HG03521 (cell line): ENCODE measurements at regions not wholly inside any gene's neighbourhood (a gene's known extent, or its start where the extent isn't known, plus 50 kb on each side); places are given as distances from the start of the nearest gene placed in this dataset.
"Not testable (repeated sequence)": the region's sequence is repeated elsewhere in the genome, so short reads cannot be mapped to it uniquely, and the experiment has no call there.

Source experiments
- ATAC-seq: cut with Tn5 transposase; IDR thresholded peaks from one replicate; pipeline ENCODE4 v1.9.1; 2021; ENCODE audit warnings: mild to moderate bottlenecking, moderate library complexity; ENCODE audit not compliant: unreplicated experiment

DNA sequence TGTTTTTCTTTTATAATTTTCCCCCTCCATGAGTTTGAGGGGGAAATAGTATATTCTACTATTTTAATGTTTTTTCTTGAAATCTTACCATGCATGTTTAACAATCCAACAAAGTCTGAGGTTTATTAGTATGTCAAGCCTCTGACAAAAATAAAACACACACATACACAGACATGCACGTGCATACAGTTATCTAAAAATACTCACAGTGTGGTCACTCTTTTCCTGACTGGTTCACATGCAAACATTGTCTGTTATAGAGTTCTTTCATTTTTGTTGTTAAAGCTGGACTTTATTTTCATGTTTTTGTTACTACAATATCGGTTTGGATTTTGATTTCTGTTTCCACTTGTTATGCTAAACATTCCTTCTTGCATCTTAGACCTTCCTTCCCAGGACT lies 236.6 kb downstream of the MFSD1 start:
- no peak for ATAC-seq

DNA sequence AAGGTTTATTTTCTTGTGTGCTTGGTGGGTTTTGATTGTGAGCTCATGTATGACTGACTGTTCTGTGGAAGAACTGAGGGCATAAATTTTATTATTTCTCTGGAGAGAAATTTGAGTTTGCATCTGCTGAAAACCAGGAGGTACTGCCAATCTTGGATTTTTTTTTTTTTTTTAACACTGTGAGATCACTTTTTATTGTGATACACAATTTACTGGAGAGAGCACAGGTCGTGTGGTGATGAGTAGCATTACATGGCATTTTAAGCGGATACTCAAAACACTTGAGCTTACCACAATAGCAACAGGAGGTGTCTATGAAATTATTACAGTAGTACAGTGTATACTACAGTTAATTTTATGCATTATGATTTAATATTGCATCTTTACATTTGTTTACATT lies 237.4 kb downstream of the MFSD1 start:
- no peak for ATAC-seq

DNA sequence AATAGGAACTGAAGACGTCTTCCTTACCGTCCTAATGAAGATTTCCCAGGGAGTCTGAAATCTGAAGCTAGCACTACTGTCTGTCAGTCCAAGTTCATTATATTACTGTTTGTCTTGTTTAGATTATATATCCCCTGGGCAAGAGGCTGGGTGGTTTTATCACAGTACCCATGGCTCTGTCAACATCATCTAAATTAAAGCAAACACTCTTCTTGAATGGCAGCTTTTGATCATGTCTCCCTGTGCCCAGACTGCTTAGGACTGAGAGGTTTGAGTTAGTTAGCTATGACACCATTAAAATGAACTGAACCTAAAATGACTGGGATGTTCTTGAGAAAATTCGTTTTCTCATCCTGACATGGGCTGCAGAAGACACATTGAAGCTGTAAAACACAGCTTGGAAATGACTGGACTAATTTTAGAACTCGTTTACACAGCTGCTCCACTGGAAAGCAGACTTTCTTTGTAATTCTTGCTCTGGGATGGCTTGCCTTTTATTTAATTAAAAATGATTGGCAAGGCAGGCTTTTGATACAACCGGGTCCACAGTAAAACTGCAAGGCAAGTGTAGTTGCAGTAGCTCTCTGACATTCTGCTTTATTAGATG lies 243.5 kb downstream of the MFSD1 start:
- no peak for ATAC-seq

DNA sequence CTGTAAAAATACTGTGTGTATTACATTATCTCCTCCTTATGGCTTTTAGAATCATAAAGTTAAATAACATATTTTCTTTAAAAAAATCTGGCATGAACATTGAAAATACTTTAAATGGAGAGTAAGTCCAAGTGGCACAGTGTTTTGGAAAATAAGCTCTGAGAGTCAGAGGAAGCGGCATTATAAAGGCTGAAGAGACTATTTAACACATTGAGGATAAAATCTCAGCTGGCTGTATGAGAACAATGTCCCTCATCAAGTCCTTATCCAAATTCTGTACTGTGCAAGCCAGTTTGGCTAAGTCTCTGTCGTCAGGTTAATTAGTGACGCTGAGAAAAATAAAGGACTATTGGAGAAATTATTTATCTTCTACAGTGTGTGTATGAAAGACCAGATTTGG lies 245.5 kb downstream of the MFSD1 start:
- ATAC-seq, result no peak

DNA sequence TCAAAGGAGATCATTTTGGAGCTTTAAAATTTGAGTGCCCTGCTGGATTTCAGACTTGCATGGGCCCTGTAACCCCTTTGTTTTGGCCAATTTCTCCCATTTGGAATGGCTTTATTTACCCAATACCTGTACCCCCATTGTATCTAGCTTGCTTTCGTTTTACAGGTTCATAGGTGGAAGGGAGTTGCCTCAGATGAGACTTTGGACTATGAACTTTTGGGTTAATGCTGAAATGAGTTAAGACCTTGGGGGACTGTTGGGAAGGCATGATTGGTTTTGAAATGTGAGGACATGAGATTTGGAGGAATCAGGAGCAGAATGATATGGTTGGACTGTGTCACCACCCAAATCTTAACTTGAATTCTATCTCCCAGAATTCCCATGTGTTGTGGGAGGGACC lies 250.6 kb downstream of the MFSD1 start:
- ATAC-seq, result not testable (repeated sequence)

DNA sequence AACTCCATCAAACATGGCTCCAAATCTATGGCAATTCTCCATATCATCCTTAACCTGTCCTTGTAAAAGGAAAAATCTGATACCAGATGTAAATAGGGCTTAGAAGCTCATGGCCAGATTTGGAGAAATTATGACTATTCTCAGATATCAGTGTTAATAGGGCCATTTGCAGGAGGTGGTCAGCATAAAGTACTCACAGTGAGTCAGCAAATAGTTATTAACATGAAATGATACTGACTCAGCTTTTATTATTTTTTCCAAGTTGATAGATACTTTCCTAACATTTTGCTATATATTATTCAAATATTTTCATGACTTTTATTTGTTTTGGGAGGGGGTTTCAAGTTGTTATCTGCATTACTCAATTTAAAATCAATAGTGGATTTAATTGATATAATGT lies 255.8 kb downstream of the MFSD1 start:
- no peak for ATAC-seq

DNA sequence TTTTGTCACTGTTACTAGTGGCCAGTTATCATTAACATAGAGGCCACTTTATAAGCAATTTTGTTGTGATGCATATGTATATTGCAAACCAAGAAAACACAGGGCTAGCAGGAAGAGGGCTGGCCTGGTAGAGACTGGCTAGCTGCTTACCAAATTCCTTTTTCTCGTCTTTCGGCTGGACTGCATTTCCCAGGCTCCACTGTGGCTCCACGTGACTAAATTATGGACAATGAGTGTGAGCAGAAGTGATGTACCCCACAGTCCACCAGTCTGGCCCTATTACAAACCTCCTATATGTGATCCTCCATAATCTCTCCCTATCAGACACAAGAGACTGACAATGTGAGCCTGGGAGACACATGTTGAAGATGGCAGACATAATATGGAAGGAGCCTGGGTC lies 257.0 kb downstream of the MFSD1 start:
- ATAC-seq, result no peak

DNA sequence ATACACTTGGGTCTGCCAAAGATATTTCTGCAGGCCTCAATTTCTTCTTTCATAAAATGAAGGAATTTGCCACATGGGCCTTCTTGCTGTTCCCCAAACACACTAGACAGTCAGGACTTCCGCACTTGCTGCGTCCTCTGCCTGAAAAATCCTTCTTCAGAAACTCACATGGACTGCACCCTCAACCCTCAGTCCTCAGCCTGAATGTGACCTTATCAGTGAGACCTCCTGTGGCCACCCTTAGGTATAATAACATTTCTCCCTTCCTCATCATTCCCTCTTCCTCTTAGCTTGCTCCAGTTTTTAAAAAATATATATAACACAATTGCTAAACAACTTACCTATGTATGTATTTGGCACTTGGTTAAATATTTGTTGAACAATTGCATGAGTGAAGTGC lies 257.5 kb downstream of the MFSD1 start:
- ATAC-seq, result no peak

DNA sequence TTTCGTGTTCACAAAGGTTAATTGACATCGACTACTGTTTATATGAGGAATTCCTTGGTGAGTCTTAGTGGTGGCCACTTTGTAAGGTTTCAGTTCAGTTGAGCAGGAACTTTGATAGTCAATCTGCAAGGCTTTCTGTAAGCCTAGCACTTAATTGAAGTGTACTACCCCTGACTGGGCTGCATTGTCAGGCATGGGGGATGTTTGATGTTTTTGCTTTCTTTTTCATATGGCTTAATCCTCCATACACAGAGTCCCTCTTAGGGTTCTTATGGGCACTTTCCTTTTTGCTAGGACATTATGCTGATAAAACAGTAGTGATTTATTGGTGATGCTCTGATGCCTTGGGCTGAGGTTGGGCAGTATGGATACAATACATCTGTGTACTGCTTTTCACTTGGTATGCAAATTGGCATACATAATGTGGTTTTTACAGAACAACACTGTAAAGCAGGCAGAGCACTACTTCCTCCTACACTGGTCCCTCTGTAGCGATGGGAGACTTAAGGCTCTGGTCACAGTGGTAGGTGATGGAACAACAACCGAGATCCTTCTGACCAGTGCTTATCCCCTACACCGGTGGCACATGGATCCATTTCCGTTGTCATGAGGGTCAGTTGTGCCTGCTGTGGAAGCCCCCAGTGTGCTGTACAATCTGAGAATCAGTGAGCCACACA lies 261.0 kb downstream of the MFSD1 start:
- no peak for ATAC-seq

DNA sequence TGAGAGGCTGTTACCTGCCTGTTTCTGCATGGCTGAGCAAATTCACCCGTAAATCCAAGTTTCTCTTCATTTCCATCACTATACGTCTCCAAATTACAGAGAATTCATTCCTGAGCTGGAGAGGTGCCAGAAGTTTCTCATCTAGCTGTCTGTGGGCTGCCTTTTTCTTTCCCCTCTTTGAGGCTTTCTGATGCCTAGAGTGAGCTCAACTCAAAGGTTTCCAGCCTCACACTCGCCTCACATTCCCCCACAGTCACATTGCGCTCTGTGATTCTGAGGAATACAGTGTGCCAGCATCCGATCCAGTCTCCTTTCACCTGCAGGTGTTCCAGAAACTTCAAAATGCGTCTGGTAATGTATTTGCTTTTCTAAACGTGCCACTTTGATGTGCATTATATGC lies 267.2 kb downstream of the MFSD1 start, which contains the start of gene IQCJ:
Gene IQCJ, plus strand, starts transcription at position 229 of the 400 bp plus-strand sequence.
- no peak for ATAC-seq

DNA sequence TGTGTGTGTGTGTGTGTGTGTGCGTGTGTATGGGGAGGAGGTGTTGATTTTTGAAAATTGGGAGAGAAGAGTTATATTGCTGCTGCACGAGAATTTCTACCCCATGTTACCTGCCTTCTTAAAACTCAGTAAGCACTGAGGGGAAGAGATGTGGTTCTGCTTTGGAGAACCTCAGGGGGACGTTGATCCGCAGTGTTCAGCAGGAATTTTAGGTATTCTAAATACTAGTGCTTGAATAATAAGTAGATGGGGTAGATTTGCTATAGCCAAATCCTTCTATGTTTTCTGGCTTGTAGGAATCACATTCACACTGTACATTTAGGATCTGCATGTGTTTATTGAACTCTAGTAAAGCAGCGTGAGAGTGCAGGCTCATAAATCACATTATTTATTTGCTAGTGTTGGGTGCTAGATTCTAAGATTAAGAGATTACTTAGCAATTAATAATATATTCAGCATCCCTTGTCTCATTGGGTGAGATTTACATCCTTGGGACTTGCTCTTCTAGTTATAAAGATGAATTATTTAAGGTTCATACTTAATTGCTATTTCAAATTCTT lies 268.1 kb downstream of the MFSD1 start:
- no peak for ATAC-seq

DNA sequence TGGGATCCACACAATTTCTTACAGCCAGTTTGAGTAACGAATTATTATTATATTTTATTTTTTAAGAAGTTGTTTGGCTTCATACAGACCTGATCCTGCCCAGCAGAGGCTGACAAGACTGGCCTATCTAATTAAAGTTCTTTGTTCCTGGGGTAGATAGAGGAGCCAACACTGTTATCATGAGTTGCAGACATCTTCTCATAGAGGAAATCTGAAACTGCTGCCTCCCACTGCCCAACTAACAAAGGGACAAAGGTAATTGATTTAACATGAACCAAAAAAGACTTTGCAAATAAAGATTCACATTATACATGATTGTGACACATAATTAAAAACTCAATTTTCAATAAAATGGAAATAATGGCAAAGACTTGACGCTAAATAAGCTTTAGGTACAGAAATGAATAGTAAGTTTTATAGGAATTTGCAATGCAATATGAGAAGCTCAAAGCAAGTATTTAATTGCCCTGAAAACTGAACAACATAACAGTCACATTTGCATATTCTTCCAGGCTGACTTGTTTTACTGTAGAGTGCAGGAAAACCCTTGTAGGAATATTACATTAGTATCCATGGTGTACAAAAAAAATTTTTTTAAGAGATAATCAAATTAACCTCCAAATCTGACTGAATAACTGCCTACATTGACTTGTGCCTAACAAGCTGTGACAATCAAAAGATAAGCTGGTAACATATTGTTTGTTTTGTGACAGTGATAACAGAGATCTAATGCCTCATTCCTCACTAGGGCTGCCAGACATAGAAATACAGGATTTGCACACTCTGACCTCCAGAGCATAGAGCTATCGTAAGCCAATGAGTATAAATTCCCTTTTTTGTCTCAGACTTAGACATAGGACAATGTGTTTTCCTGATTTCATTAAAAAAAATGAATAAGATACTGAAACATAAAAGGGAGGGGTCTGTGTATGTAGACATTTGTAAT lies 273.2 kb downstream of the MFSD1 start:
- no peak for ATAC-seq

DNA sequence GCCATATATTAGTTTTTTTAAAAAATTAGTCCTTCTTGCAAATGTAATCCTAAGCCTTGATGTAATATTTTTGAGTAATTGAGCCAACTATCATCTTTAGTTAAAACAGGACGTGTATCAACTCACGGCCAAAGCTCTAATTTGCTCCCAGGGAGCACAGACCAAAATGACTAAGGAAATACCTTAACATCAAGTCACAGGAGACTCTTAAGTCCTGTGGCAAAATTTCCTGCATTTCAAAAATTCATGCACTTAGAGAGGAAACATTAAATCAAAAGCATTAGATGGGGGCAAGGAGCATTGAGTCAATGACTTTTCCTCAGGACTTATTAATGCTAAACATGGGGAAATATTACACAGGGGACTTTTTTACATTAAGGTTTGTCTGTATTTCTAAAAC lies 276.0 kb downstream of the MFSD1 start:
- ATAC-seq, result no peak

DNA sequence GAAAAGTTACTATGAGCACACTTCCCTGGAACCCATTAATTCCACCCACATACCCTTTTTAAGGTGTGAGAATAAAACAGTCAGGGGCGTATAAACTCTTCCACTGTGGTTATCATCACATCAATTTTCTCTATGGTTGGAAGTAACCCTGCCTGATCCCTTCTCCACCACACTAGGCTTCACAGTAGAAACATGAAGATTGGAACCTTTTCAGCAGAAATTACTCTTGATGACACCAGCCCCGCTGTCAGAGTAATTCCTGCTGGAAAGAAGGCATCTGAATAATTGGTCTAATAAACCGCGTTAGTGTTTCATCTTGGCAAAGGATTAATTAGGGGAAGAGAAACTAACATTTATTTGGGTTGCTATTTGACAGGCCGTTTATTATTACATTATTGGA lies 278.4 kb downstream of the MFSD1 start:
- ATAC-seq, result no peak

DNA sequence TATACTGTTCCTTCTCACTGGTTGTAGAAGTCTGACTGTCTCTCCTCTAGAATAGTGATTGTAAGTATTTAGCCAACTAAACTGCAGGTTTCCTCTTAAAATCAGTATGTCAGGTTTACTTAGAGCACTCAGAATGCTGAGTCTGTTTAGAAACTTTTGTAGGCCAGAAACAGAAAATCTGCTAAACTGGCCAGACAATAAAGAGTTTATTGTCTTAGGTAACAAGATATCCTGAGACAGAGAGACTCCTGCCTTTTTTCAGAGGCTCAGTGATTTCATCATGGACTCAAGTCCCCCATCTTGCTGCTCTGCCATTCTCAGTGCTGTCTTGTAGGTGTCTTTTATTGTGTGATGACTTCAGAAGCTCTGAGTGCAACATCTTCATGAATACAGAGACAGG lies 279.0 kb downstream of the MFSD1 start:
- ATAC-seq, result no peak

DNA sequence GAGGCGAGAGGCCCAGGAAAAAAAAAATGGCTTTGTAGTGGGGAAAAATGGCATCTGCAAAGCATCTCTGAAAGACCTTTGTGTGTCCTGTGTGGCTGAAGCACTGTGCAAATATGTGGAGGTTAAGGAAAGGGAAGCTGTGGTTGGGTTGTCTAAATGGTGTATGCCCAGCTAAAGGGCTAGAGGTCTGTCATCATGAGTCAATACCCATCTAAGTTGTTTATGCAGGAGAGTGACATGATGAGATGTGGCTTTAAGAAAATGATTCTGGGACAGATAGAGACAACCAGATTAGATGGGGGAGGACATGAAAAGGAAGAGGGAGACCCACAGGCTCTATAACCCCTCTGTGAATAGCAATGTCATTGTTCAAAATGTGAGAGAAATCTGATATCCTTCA lies 280.7 kb downstream of the MFSD1 start:
- no peak for ATAC-seq

DNA sequence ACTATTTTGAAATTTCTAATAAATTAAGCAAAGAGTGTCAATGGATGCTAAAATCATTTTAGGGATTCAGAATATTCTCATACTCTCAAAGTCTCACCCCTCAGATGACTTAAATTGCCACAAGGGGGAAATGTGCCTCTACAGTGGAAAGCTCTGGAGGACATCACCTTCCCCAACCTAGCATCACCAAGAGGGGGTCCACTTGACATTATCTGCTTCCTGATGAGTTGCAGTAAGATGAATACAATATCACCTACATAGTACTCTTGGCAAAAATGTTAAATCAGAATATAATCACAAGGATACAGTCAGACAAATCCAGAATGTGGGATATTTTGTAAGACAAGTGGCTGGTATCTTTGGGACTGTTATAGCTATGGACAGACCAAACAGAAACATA lies 290.1 kb downstream of the MFSD1 start:
- ATAC-seq, result no peak

DNA sequence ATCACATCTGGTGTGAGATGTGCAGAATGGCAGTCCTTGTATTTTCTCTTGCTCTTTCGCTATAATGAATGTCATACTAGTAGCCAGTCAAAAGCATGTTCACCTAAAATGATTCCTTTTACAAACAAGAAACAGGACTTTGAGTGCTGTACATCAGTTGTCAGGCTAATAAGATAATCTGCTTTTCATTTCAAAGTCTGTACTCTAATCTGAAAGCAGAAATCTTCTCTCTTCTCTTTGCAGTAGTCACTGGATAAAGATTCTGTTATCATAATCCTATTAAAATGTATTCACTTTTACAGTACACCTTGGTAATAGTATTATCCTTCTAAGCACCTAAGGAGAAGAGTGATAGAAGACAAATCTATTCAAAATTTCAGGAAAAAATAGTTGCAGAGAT lies 300.1 kb downstream of the MFSD1 start:
- ATAC-seq, result no peak

DNA sequence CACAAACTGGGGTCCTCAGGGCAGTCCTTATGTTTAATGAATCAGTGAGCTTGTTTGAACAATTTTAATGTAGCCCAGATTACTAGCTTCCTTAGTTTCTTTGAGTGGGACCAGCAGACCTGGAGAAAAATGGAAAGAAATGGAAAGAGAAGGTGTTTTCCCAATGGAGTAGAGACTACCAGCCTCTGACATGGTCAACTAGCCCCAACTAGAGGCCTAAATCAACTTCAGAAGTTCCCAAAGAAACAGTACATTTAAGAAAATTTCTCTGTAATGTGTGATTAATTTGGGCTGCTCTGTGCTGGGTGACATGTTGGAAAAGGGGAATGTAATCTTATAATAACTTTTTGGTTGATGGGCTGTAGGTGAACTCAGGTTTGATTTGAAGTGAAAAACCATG lies 310.9 kb downstream of the MFSD1 start:
- ATAC-seq, result no peak

DNA sequence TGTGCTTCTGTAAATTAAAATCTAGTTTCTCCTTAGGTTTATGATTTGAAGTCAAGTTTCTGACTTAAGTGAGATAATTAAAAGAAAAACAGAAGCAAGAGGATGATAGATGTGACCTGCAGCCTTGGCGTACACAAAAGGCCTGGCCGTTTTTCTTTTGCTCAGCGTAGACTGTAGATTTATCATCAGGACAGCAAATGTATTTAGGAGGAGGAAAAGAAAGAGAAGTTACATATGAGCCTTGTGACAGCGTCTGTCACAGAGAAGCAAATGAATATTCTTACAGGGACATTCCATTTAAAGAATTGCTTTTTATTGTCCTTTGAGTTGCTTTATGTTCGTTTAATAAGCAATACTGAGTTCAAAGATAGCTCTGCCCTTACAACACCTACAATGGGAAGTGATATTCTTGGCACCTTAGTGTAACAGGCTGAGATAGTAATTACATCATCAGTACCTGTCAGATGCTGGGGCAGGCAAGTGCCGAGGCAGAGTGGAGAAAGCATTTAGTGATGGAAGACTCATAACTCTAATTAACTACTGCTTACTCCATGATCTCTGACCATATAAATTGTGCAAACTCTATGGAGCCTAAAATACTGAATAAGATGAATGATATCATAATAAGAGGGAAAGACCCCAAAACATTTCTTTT lies 311.5 kb downstream of the MFSD1 start:
- no peak for ATAC-seq

DNA sequence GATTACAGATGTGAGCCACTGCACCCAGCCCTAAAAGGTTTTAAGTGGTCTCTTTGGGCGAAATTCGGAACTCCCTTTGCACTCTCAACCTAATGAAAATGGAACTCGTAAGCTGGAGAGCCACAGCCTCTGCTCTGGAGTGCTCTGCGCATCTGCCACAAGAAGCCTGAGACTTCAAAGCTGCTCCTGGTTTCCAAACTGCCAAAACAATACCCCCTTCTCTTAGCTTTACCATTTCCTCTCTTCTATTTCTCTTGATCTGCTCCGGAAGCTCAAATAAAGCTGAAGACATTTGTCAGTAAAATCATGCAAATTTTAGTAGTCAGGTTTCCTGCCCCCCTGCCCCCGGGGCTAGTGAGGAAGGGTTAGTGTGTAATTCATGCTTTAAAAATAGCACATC lies 312.7 kb downstream of the MFSD1 start:
- ATAC-seq, result no peak
